Duodenal mucosa (tissue), 2 donors: ENCODE measurements at regions not wholly inside any gene's neighbourhood (a gene's known extent, or its start where the extent isn't known, plus 50 kb on each side); places are given as distances from the start of the nearest gene placed in this dataset.
"Not testable (repeated sequence)": the region's sequence is repeated elsewhere in the genome, so short reads cannot be mapped to it uniquely, and the experiment has no call there.

Experiments used
- H3K27ac ChIP-seq: one replicate; pipeline ENCODE4 v1.7.0; 2013; ENCODE audit warnings: low read depth, low read length
- H3K27me3 ChIP-seq, 2 donors: one replicate each; pipeline ENCODE4 v1.7.0; 2013; ENCODE audit warnings: low read length in 2 of 2, control low read depth in 1 of 2; ENCODE audit not compliant: insufficient read depth in 2 of 2, control insufficient read depth in 1 of 2
- H3K36me3 ChIP-seq, 2 donors: one replicate each; pipeline ENCODE4 v1.7.0; 2013; ENCODE audit warnings: low read length in 2 of 2, control low read depth in 1 of 2; ENCODE audit not compliant: insufficient read depth in 2 of 2, control insufficient read depth in 1 of 2
- H3K4me1 ChIP-seq, 2 donors: one replicate each; pipeline ENCODE4 v1.7.0; 2013; ENCODE audit warnings: low read length in 2 of 2, control low read depth in 1 of 2; ENCODE audit not compliant: insufficient read depth in 2 of 2, control insufficient read depth in 1 of 2
- H3K4me3 ChIP-seq, 2 donors: one replicate each; pipeline ENCODE4 v1.7.0; 2013; ENCODE audit warnings: low read length in 2 of 2, low read depth in 1 of 2
- H3K9ac ChIP-seq, 2 donors: one replicate each; pipeline ENCODE4 v1.7.0; 2013; ENCODE audit warnings: low read length in 2 of 2, low read depth in 1 of 2
- H3K9me3 ChIP-seq, 2 donors: one replicate each; pipeline ENCODE4 v1.7.0; 2013; ENCODE audit warnings: low read length in 2 of 2, control low read depth in 1 of 2; ENCODE audit not compliant: control insufficient read depth in 1 of 2

DNA sequence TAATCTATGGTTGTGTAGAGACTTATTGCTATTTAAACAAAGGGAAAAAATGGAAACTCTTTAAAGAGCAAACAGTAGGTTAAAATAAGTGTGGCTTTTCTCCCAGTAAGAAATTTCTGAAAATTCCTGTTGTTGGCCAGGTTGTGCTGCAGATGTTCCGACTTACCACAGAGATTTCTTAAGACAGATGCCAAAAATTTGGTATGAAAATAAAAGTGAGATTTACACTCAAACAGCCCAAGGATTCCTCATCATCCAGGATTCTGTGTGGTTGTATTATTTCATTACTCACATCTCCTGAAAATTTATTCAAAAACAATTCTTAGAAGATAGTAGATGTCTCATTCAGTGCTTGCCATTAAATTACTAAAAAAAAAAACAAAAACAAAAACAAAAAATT lies 296.7 kb upstream of the PTBP2 start:
- Histone ChIP-seq H3K27ac (no peak overlapping the region), H3K27me3 (no peaks in the 10 kb centered on the region), H3K36me3 (no peaks in the 10 kb centered on the region), H3K4me1 (no peaks in the 10 kb centered on the region), H3K4me3 (no peak overlapping the region), H3K9ac (no peak overlapping the region), H3K9me3 (no peaks in the 10 kb centered on the region)

DNA sequence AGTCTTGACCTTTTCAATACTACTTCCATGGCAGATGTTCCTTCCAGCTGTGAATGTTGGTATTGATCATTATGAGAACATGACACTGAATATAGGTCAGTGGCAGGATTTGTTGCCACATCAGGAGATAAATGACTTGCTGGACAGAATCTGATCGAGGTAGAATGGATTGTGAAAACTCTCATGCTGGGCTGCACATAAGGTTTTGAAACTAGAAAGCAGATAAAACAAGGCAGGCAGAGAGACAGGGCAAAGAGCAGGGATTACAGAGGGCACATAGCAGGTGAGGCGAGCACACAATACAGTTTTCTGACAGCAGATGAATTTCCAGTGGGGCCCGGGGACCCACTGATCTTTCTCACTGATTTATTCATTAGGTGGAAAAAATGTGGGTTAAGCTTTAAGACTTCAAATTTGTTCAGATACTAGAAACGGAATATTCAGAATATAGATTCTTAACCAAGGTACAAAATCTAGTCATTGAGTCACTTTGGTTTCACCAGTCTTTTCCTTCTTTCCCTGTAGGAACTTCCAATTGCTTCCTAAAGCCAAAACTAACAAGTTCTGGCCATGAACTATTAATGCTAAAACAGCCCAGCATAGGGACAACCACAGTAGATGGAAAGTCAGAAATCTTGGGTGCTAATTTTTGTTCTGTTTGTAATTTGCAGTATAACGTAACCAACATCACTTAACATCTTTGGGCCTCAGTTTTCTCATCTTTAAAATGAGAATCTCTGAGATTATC lies 296.0 kb upstream of the PTBP2 start:
- Histone ChIP-seq H3K27ac (no peak overlapping the region), H3K4me3 (no peak overlapping the region), H3K4me1 (no peaks in the 10 kb centered on the region), H3K9ac (no peak overlapping the region), H3K27me3 (no peaks in the 10 kb centered on the region), H3K9me3 (no peaks in the 10 kb centered on the region), H3K36me3 (no peaks in the 10 kb centered on the region)

DNA sequence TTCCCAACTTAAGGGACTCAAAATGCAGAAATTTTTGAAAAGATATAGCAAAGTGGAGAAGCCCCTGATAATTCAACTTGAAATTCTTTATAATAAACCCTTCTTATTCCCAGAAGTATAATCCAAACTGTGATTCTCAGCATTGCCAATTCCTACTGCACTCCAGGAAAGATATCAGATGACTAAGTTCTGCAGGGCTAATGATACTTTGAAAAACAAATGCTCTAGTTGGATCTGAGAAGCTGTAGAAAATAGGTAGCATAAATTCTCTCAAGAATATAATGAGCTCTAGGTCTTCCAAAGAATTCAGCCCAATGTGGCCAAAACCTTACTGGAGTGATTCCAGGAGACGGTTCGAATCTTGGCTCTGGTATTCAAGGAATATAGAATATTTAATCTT lies 294.0 kb upstream of the PTBP2 start:
- no peaks in the 10 kb centered on the region for H3K9me3 ChIP-seq
- no peak overlapping the region for H3K4me3 ChIP-seq
- no peak overlapping the region for H3K9ac ChIP-seq
- no peaks in the 10 kb centered on the region for H3K4me1 ChIP-seq
- no peaks in the 10 kb centered on the region for H3K36me3 ChIP-seq
- no peaks in the 10 kb centered on the region for H3K27me3 ChIP-seq
- H3K27ac ChIP-seq, result no peak overlapping the region

DNA sequence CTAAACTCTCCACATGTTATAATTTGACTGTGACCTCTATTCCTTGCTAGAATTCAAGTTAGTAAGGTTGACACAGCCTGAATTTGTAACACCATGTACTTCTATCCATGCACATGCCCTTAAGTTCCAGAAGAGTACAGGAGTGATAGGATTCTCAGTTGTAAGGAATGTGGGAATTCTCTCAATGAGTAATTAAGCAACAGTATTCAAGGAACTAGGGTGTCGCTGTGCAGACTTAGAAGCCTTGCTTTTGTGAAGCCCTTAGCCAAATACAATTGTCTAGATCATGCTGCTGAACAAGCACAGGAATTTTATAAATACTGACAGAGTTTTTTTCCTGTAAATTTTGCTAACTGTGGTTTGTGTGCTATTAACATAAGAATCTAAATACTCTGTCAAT lies 276.3 kb upstream of the PTBP2 start:
- Histone ChIP-seq H3K27ac (no peak overlapping the region), H3K4me1 (no peaks in the 10 kb centered on the region), H3K9ac (no peak overlapping the region), H3K36me3 (no peaks in the 10 kb centered on the region), H3K27me3 (no peaks in the 10 kb centered on the region), H3K4me3 (no peak overlapping the region), H3K9me3 (no peaks in the 10 kb centered on the region)

DNA sequence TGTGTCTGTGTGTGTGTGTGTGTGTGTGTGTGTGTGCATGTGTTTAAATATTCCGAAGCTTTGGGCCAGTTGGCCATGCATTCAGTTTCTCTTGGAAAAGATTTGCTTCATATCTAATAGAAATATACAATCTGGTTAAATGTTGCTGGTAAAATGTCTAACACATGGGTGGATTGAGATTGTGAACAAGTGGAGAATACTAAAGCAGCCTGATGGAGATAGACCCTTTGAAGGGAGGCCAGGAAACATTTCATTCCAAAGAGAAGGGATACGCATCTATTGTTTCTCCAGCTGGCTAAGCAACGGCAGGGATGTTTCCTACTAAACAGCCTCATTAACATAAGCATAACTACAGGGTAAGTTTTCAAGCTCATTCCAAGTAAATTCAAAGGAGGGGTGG lies 257.5 kb upstream of the PTBP2 start:
- no peak overlapping the region for H3K27ac ChIP-seq
- H3K27me3 ChIP-seq, result no peaks in the 10 kb centered on the region
- H3K36me3 ChIP-seq, result no peaks in the 10 kb centered on the region
- H3K9me3 ChIP-seq, result no peaks in the 10 kb centered on the region
- H3K4me3 ChIP-seq, result no peak overlapping the region
- no peak overlapping the region for H3K9ac ChIP-seq
- no peaks in the 10 kb centered on the region for H3K4me1 ChIP-seq

DNA sequence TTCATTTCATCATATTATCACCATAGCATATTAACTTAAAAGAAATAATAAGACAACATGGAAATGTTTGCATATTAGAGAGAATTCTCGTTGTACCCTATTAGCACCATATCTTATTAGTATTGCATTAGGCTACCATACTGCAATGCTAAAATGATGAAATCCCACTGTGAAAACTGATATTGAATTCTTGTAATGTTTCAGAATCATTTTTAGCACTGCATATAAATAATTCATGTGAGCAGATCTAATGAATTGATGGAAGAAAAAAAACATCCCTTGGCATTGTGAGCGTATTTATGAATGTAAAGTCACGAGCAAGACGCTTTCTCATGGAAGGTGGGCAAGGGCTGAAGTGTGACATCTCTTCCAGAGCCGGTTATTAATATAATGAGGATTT lies 257.1 kb upstream of the PTBP2 start:
- Histone ChIP-seq H3K4me3 (no peak overlapping the region), H3K9ac (no peak overlapping the region), H3K9me3 (no peaks in the 10 kb centered on the region), H3K4me1 (no peaks in the 10 kb centered on the region), H3K27me3 (no peaks in the 10 kb centered on the region), H3K27ac (no peak overlapping the region), H3K36me3 (no peaks in the 10 kb centered on the region)

DNA sequence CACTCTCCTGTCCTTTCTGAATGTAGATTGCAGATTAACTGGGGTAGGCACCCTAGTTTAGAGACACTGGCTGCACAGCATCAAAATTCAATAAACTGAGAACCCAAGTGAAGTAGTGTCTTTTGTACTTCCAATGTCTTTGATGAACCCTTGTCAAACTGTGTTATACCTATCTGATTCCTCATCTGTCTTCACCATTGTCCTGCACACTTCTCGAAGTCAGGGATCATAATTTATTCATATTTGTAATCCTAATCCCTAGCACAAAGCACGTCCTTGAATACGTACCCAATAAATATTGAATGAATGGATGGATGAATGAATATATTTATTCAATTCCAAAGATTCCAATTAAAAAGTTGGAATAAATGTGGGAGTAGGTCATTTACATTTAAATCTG lies 256.6 kb upstream of the PTBP2 start:
- Histone ChIP-seq H3K27ac (no peak overlapping the region), H3K9me3 (no peaks in the 10 kb centered on the region)

DNA sequence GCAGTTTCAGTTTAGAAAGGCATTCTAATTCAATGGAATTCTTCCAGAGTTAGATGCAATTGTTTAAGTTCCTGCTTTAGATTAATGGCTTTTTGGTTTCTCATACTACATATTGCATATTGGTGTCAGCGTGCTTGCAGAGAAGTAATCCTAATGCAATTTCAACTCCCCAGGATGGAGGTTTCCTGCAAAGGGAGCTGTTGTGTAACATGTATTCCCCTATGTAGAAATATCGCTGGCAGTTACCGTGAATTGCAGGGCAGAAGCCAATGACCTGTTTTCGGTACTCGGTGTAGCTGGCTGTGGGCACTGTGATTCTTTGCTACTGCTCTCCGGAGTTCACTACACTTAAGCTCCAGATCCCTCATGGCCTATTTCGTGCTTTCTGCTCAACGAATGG lies 256.1 kb upstream of the PTBP2 start:
- Histone ChIP-seq H3K9me3 (no peaks in the 10 kb centered on the region), H3K27me3 (no peaks in the 10 kb centered on the region), H3K4me1 (no peaks in the 10 kb centered on the region), H3K27ac (no peak overlapping the region), H3K36me3 (no peaks in the 10 kb centered on the region), H3K9ac (no peak overlapping the region), H3K4me3 (no peak overlapping the region)

More for the DNA sequence above, 256.6 kb upstream of the PTBP2 start:
- H3K27me3 ChIP-seq, result no peaks in the 10 kb centered on the region
- H3K4me1 ChIP-seq, result no peaks in the 10 kb centered on the region
- H3K4me3 ChIP-seq, result no peak overlapping the region
- no peaks in the 10 kb centered on the region for H3K36me3 ChIP-seq
- H3K9ac ChIP-seq, result no peak overlapping the region

DNA sequence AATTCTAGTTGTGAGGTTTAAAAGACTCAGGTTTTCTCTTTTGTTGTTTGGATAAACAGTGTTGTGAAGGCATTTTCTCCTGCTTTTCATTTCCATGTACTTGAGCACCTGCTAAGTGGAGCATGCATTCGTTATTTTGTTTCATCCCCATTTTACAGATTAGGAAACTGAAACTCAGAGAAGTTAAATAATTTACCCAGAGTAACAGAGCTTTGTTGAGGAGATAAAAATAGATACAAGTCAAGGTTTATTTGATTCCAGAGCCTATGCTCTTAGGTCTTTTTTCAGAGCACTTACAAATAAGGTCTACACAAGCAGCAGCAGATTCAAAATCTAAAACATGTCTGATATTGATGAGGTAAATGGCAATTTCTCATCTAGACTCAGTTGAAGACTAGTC lies 254.7 kb upstream of the PTBP2 start:
- Histone ChIP-seq H3K36me3 (no peaks in the 10 kb centered on the region), H3K27ac (no peak overlapping the region), H3K9ac (no peak overlapping the region), H3K9me3 (no peaks in the 10 kb centered on the region), H3K27me3 (no peaks in the 10 kb centered on the region), H3K4me3 (no peak overlapping the region), H3K4me1 (no peaks in the 10 kb centered on the region)

DNA sequence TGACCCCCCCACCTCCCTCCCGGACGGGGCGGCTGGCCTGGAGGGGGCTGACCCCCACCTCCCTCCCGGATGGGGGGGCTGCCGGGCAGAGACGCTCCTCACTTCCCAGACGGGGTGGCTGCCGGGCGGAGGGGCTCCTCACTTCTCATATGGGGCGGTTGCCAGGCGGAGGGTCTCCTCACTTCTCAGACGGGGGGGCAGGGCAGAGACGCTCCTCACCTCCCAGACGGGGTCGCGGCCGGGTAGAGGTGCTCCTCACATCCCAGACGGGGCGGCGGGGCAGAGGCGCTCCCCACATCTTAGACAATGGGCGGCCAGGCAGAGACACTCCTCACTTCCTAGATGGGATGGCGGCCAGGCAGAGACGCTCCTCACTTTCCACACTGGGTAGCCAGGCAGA lies 251.9 kb upstream of the PTBP2 start:
- not testable (repeated sequence) for H3K27ac ChIP-seq, H3K27me3 ChIP-seq

DNA sequence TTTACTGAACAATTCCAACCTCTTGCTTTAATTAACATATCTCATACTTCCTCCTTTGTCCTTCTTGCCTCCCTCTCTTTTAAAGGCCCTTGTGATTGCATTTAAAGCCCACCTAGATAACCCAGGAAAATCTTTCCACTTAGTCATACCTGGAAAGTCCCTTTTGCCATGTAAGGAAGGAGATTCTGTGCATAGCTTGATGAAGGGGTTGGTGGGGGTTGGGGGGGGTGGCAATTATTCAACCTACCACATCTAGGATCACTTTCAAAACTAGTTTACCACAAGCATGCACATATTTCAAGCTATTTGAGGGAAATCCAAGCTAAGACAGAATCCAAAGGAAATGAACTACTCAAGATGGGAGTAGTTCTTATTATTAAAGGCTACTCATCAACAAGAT lies 249.1 kb upstream of the PTBP2 start:
- Histone ChIP-seq H3K4me1 (no peaks in the 10 kb centered on the region), H3K27ac (no peak overlapping the region), H3K9me3 (no peaks in the 10 kb centered on the region), H3K4me3 (no peak overlapping the region), H3K36me3 (no peaks in the 10 kb centered on the region), H3K27me3 (no peaks in the 10 kb centered on the region), H3K9ac (no peak overlapping the region)

More for the DNA sequence above, 251.9 kb upstream of the PTBP2 start:
- not testable (repeated sequence) for H3K4me3 ChIP-seq, H3K36me3 ChIP-seq, H3K9me3 ChIP-seq, H3K9ac ChIP-seq, H3K4me1 ChIP-seq
